ENCODE measurements at regions not wholly inside any gene's neighbourhood (a gene's known extent, or its start where the extent isn't known, plus 50 kb on each side); places are given as distances from the start of the nearest gene placed in this dataset.

DNA sequence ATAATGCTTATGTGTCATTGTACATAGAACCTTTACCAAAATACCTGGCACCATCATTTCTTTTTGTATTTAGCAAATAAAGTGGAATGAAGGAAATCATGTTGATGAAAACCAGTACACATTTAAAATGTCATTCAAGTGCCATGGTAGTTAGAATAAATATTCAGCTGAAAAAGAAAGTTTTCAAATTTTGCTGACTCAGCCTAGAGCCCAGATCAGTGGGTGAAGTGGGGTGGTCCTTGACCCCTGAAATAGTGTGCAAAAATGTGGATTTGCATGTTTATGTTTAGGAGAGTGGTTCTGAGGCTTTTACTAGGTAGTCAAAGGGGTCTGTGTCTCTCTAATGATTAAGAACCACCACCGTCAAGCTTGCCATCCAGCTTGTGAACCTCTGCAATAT is 418.7 kb downstream of the ETNK1 start:
- TF ChIP-seq, protein P1, sequence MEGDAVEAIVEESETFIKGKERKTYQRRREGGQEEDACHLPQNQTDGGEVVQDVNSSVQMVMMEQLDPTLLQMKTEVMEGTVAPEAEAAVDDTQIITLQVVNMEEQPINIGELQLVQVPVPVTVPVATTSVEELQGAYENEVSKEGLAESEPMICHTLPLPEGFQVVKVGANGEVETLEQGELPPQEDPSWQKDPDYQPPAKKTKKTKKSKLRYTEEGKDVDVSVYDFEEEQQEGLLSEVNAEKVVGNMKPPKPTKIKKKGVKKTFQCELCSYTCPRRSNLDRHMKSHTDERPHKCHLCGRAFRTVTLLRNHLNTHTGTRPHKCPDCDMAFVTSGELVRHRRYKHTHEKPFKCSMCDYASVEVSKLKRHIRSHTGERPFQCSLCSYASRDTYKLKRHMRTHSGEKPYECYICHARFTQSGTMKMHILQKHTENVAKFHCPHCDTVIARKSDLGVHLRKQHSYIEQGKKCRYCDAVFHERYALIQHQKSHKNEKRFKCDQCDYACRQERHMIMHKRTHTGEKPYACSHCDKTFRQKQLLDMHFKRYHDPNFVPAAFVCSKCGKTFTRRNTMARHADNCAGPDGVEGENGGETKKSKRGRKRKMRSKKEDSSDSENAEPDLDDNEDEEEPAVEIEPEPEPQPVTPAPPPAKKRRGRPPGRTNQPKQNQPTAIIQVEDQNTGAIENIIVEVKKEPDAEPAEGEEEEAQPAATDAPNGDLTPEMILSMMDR (conservative IDR thresholded peaks at IDR 0.05 in 1 of 2, IDR thresholded peaks at IDR 0.05 in 1 of 2; ENCODE audit: low read depth in 1 of 2, low read length in 2 of 2) = no peak
- TF ChIP-seq EZH2 (IDR thresholded peaks at IDR 0.05; ENCODE audit: low read length, missing control alignments) = no peak
